GM18873 (cell line): ENCODE measurements at regions not wholly inside any gene's neighbourhood (a gene's known extent, or its start where the extent isn't known, plus 50 kb on each side); places are given as distances from the start of the nearest gene placed in this dataset.
A peak's percentile ranks its signal among the peaks of the same experiment; 100 is the strongest.

Experiments
- ATAC-seq: cut with Tn5 transposase; IDR thresholded peaks from one replicate; pipeline ENCODE4 v1.9.1; 2021; ENCODE audit warnings: mild to moderate bottlenecking, moderate library complexity, moderate number of reproducible peaks; ENCODE audit not compliant: unreplicated experiment, low FRiP score

- no peak for ATAC-seq
These were observed 234.5 kb upstream of the SLC24A2 start for GRCh38 chr9:20023210-20023905.

GRCh38 chr9:20022410-20022809 lies 233.6 kb upstream of the SLC24A2 start:
- no peak for ATAC-seq

- no peak for ATAC-seq
These were observed 227.8 kb upstream of the SLC24A2 start for GRCh38 chr9:20016611-20017010.

GRCh38 chr9:20015427-20015931 lies 226.6 kb upstream of the SLC24A2 start:
- ATAC-seq = no peak

- no peak for ATAC-seq
These were observed 225.3 kb upstream of the SLC24A2 start for GRCh38 chr9:20014168-20014567.

- ATAC-seq = no peak
These were observed 223.4 kb upstream of the SLC24A2 start for GRCh38 chr9:20012232-20012631.

- ATAC-seq = no peak
These were observed 220.8 kb upstream of the SLC24A2 start for GRCh38 chr9:20009606-20010005.

GRCh38 chr9:20002011-20002410 lies 213.2 kb upstream of the SLC24A2 start:
- no peak for ATAC-seq

- no peak for ATAC-seq
These were observed 212.2 kb upstream of the SLC24A2 start for GRCh38 chr9:20001058-20001457.

- peak; percentile 93 for ATAC-seq
These were observed 210.7 kb upstream of the SLC24A2 start for GRCh38 chr9:19999491-20000057.

GRCh38 chr9:19998823-19999455 lies 210.1 kb upstream of the SLC24A2 start:
- peak; percentile 28 for ATAC-seq

- no peak for ATAC-seq
These were observed 209.3 kb upstream of the SLC24A2 start for GRCh38 chr9:19998153-19998552.

- no peak for ATAC-seq
These were observed 206.8 kb upstream of the SLC24A2 start for GRCh38 chr9:19995619-19996018.

GRCh38 chr9:19994296-19994695 lies 205.5 kb upstream of the SLC24A2 start:
- no peak for ATAC-seq

GRCh38 chr9:19992556-19992955 lies 203.7 kb upstream of the SLC24A2 start:
- ATAC-seq = no peak

- ATAC-seq = no peak
These were observed 200.4 kb upstream of the SLC24A2 start for GRCh38 chr9:19989213-19989612.

- ATAC-seq = no peak
These were observed 199.4 kb upstream of the SLC24A2 start for GRCh38 chr9:19988281-19988680.

GRCh38 chr9:19985081-19985480 lies 196.2 kb upstream of the SLC24A2 start:
- no peak for ATAC-seq

GRCh38 chr9:19976226-19976625 lies 187.4 kb upstream of the SLC24A2 start:
- ATAC-seq = no peak

- no peak for ATAC-seq
These were observed 186.7 kb upstream of the SLC24A2 start for GRCh38 chr9:19975499-19975898.

GRCh38 chr9:19969721-19970120 lies 180.9 kb upstream of the SLC24A2 start:
- no peak for ATAC-seq
